AG04450 (cell line): ENCODE measurements at regions not wholly inside any gene's neighbourhood (a gene's known extent, or its start where the extent isn't known, plus 50 kb on each side); places are given as distances from the start of the nearest gene placed in this dataset.

Experiments used
- CTCF ChIA-PET: fragments of 300-600, 350-600 bp; formaldehyde crosslinking; extraction: SDS; loops from one replicate; lab custom pipeline; 2022; ENCODE audit warnings: antibody characterized with exemption, inconsistent platforms; lab: Charles Lee
- POLR2A ChIA-PET: fragments of 350-600 bp; formaldehyde crosslinking; extraction: SDS; loops from one replicate; lab custom pipeline; 2021; ENCODE audit warnings: antibody characterized with exemption, inconsistent platforms; lab: Yijun Ruan, JAX
- DNase-seq: peaks from one replicate; pipeline ENCODE4 v3.0.0-alpha.2; 2011; ENCODE audit warnings: low read depth, low spot score
- H3K27ac ChIP-seq: one replicate; pipeline ENCODE4 v1.5.1; 2012; ENCODE audit warnings: low read depth, low read length, control low read depth
- H3K27me3 ChIP-seq: one replicate; pipeline ENCODE4 v1.6.0; 2012; ENCODE audit warnings: low read length; ENCODE audit not compliant: control insufficient read depth, insufficient read depth
- H3K4me3 ChIP-seq: 2 replicates; pipeline ENCODE4 v1.5.1; 2011; ENCODE audit warnings: mild to moderate bottlenecking, low read depth, low read length, control low read depth
- H3K9me3 ChIP-seq: 2 replicates; pipeline ENCODE4 v1.5.1; 2012; ENCODE audit warnings: low read length; ENCODE audit not compliant: control insufficient read depth, insufficient read depth
- CTCF ChIP-seq: IDR thresholded peaks from 2 replicates; pipeline ENCODE4 v1.5.1; 2011; ENCODE audit warnings: low read depth, low read length, control low read depth, inconsistent platforms

GRCh38 chr17:52648995-52649394 lies 490.5 kb upstream of the CA10 start:
- ChIA-PET POLR2A (no interaction called here), CTCF (no interaction called here)
- Histone ChIP-seq H3K4me3 (no peak overlapping the region), H3K9me3 (no peaks in the 10 kb centered on the region; the same call in 1 of the 2 replicates), H3K27ac (no peak overlapping the region), H3K27me3 (no peaks in the 10 kb centered on the region)
- DNase-seq, result no peak
- no peak for TF ChIP-seq CTCF

GRCh38 chr17:52647411-52647810 lies 488.9 kb upstream of the CA10 start:
- CTCF ChIA-PET, result no interaction called here
- POLR2A ChIA-PET, result no interaction called here

GRCh38 chr17:52636443-52636842 lies 477.9 kb upstream of the CA10 start:
- ChIA-PET POLR2A (no interaction called here), CTCF (no interaction called here)
- peaks cover 6% of the 10 kb centered on the region; the same call in 1 of the 2 replicates for H3K9me3 ChIP-seq
- TF ChIP-seq CTCF, result no peak
- no peaks in the 10 kb centered on the region for H3K27me3 ChIP-seq
- no peak overlapping the region for H3K27ac ChIP-seq
- no peak overlapping the region for H3K4me3 ChIP-seq
- DNase-seq, result no peak

More at GRCh38 chr17:52647411-52647810, 488.9 kb upstream of the CA10 start:
- Histone ChIP-seq H3K27ac (no peak overlapping the region), H3K27me3 (no peaks in the 10 kb centered on the region), H3K9me3 (peaks cover 3% of the 10 kb centered on the region; the same call in 1 of the 2 replicates), H3K4me3 (no peak overlapping the region)
- no peak for DNase-seq
- TF ChIP-seq CTCF, result no peak

GRCh38 chr17:52606590-52606989 lies 448.1 kb upstream of the CA10 start:
- no peak for TF ChIP-seq CTCF
- DNase-seq, result no peak
- CTCF ChIA-PET, result no interaction called here

GRCh38 chr17:52606098-52606497 lies 447.6 kb upstream of the CA10 start:
- DNase-seq, result no peak
- POLR2A ChIA-PET, result no interaction called here
- no peak for TF ChIP-seq CTCF
- CTCF ChIA-PET, result no interaction called here
- Histone ChIP-seq H3K9me3 (peaks cover 3% of the 10 kb centered on the region; the same call in 1 of the 2 replicates), H3K27me3 (no peaks in the 10 kb centered on the region), H3K4me3 (no peak overlapping the region), H3K27ac (no peak overlapping the region)

More at GRCh38 chr17:52606590-52606989, 448.1 kb upstream of the CA10 start:
- H3K27me3 ChIP-seq, result no peaks in the 10 kb centered on the region
- no peak overlapping the region for H3K4me3 ChIP-seq
- POLR2A ChIA-PET, result no interaction called here
- H3K9me3 ChIP-seq, result peaks cover 3% of the 10 kb centered on the region; the same call in 1 of the 2 replicates
- no peak overlapping the region for H3K27ac ChIP-seq
